IMR-90 (cell line): ENCODE measurements at regions not wholly inside any gene's neighbourhood (a gene's known extent, or its start where the extent isn't known, plus 50 kb on each side); places are given as distances from the start of the nearest gene placed in this dataset.

Experiments
- ATAC-seq: fragments of 200-7000 bp; cut with Tn5 transposase; 2 replicates; pipeline ENCODE4 v1.9.1; 2020; ENCODE audit warnings: low read depth, mild to moderate bottlenecking, moderate library complexity
- BruUV-seq: library from RNA; stranded (reverse); fragments of 400-500 nt; replicated peaks from 2 replicates; lab custom pipeline; 2021; lab: Mats Ljungman, UMichigan
- CTCF ChIA-PET: fragments of 300-600 bp; formaldehyde crosslinking; extraction: SDS; loops from one replicate; lab custom pipeline; 2021; ENCODE audit warnings: antibody characterized with exemption; lab: Yijun Ruan, JAX
- POLR2A ChIA-PET: fragments of 300-600 bp; sonication (Branson Sonifier 250); formaldehyde crosslinking; loops from one replicate; lab custom pipeline; 2022; ENCODE audit warnings: antibody characterized with exemption; ENCODE audit not compliant: unreplicated experiment; lab: Charles Lee
- DNase-seq: peaks from one replicate; pipeline ENCODE4 v3.0.0; 2013
- H2AFZ ChIP-seq: replicated peaks from 2 replicates; pipeline ENCODE3; 2013; ENCODE audit warnings: low read length, mild to moderate bottlenecking; ENCODE audit not compliant: poor library complexity
- H2AK5ac ChIP-seq: 2 replicates; pipeline ENCODE4 v1.6.1; 2013; ENCODE audit warnings: low read depth, low read length, inconsistent platforms
- H2AK9ac ChIP-seq: replicated peaks from 2 replicates; pipeline ENCODE3; 2013; ENCODE audit warnings: mild to moderate bottlenecking, low read depth, low read length, moderate library complexity; ENCODE audit not compliant: poor library complexity
- H2BK120ac ChIP-seq: 2 replicates; pipeline ENCODE4 v1.6.1; 2013; ENCODE audit warnings: low read depth, low read length, inconsistent platforms
- H2BK15ac ChIP-seq: 3 replicates; pipeline ENCODE4 v1.6.1; 2013; ENCODE audit warnings: low read depth, low read length, inconsistent platforms
- H2BK20ac ChIP-seq: 2 replicates; pipeline ENCODE4 v1.6.1; 2013; ENCODE audit warnings: low read depth, mild to moderate bottlenecking, inconsistent platforms, low read length, moderate library complexity
- H2BK5ac ChIP-seq: 2 replicates; pipeline ENCODE4 v1.6.1; 2013; ENCODE audit warnings: mild to moderate bottlenecking, low read depth, low read length, inconsistent platforms; ENCODE audit not compliant: poor library complexity, severe bottlenecking
- H3K14ac ChIP-seq: replicated peaks from 2 replicates; pipeline ENCODE4 v1.6.1; 2013; ENCODE audit warnings: low read depth, low read length, inconsistent platforms
- H3K18ac ChIP-seq: 2 replicates; pipeline ENCODE4 v1.6.1; 2013; ENCODE audit warnings: low read depth, low read length, control low read depth
- H3K23ac ChIP-seq: 2 replicates; pipeline ENCODE4 v1.6.1; 2013; ENCODE audit warnings: low read depth, low read length, inconsistent platforms
- H3K27ac ChIP-seq: 2 replicates; pipeline ENCODE4 v1.5.1; 2013; ENCODE audit warnings: mild to moderate bottlenecking, control low read depth, low read length; ENCODE audit not compliant: insufficient read depth
- H3K27me3 ChIP-seq: 2 replicates; pipeline ENCODE4 v1.6.1; 2013; ENCODE audit warnings: low read length; ENCODE audit not compliant: control insufficient read depth, insufficient read depth
- H3K36me3 ChIP-seq: 2 replicates; pipeline ENCODE4 v1.6.1; 2013; ENCODE audit warnings: low read length, mixed read lengths; ENCODE audit not compliant: control insufficient read depth, insufficient read depth
- H3K4ac ChIP-seq: 2 replicates; pipeline ENCODE4 v1.6.1; 2013; ENCODE audit warnings: low read depth, low read length, inconsistent platforms
- H3K4me1 ChIP-seq: 2 replicates; pipeline ENCODE4 v1.6.1; 2013; ENCODE audit warnings: low read length, mixed read lengths; ENCODE audit not compliant: control insufficient read depth, insufficient read depth
- H3K4me2 ChIP-seq: 2 replicates; pipeline ENCODE4 v1.6.1; 2013; ENCODE audit warnings: low read depth, mild to moderate bottlenecking, control low read depth, low read length, moderate library complexity
- H3K4me3 ChIP-seq: 2 replicates; pipeline ENCODE4 v1.5.1; 2013; ENCODE audit warnings: low read depth, mild to moderate bottlenecking, control low read depth, low read length, moderate library complexity; ENCODE audit not compliant: insufficient read depth
- H3K56ac ChIP-seq: 2 replicates; pipeline ENCODE4 v1.6.1; 2013; ENCODE audit warnings: low read length, inconsistent platforms; ENCODE audit not compliant: insufficient read depth; ENCODE audit errors: extremely low read depth
- H3K79me1 ChIP-seq, 2 experiments: 2 replicates each; pipeline ENCODE4 v1.6.1; 2013; ENCODE audit warnings: low read length in 2 of 2, inconsistent platforms in 1 of 2, low read depth in 1 of 2
- H3K9ac ChIP-seq: 2 replicates; pipeline ENCODE4 v1.6.1; 2013; ENCODE audit warnings: low read depth, low read length, control low read depth
- H3K9me1 ChIP-seq: 2 replicates; pipeline ENCODE4 v1.6.1; 2013; ENCODE audit warnings: low read length, inconsistent platforms; ENCODE audit not compliant: insufficient read depth
- H3K9me3 ChIP-seq: 2 replicates; pipeline ENCODE4 v1.6.1; 2013; ENCODE audit warnings: low read length; ENCODE audit not compliant: control insufficient read depth, insufficient read depth
- H4K20me1 ChIP-seq: 2 replicates; pipeline ENCODE4 v1.6.1; 2013; ENCODE audit warnings: low read length, inconsistent platforms; ENCODE audit not compliant: insufficient read depth
- H4K5ac ChIP-seq: 2 replicates; pipeline ENCODE4 v1.6.1; 2013; ENCODE audit warnings: mild to moderate bottlenecking, low read depth, low read length, control low read depth
- H4K8ac ChIP-seq, 2 experiments: 2 replicates each; pipeline ENCODE4 v1.6.1; 2013; ENCODE audit warnings: low read depth in 2 of 2, low read length in 2 of 2, control low read depth in 1 of 2, inconsistent platforms in 1 of 2
- H4K91ac ChIP-seq: 2 replicates; pipeline ENCODE4 v1.6.1; 2013; ENCODE audit warnings: low read depth, low read length, inconsistent platforms; ENCODE audit not compliant: insufficient read depth
- CEBPB ChIP-seq: IDR thresholded peaks from 2 replicates; pipeline ENCODE4 v1.6.1; 2012; ENCODE audit warnings: low read depth, low read length, improper control_type of control experiment
- RAD21 ChIP-seq: IDR thresholded peaks from 2 replicates; pipeline ENCODE4 v1.6.1; 2012; ENCODE audit warnings: low read length, improper control_type of control experiment
- WGBS, 2 experiments: methylation state at CpG; one replicate each; pipeline versions ENCODE4 v1.1.5 to v1.1.7; 2013; ENCODE audit warnings: missing lambda C conversion rate in 2 of 2; ENCODE audit not compliant: insufficient read length in 1 of 2; ENCODE audit errors: extremely low coverage in 2 of 2; 5-methylcytosine and 5-hydroxymethylcytosine counted together
- dilution Hi-C: fragments of 300-500 bp; cut with HindIII; formaldehyde crosslinking; loops from one replicate; pipeline ENCODE4 v1.14.3; 2018; ENCODE audit warnings: low sequenced_read_pairs; ENCODE audit not compliant: unreplicated experiment
- in situ Hi-C: fragments of 300-500 bp; cut with MboI; formaldehyde crosslinking; loops from 3 replicates; pipeline ENCODE4 v1.14.3; 2019; ENCODE audit warnings: low sequenced_read_pairs, inconsistent platforms, mixed read lengths
- intact Hi-C: fragments of 100-400 bp; cut with micrococcal nuclease; formaldehyde crosslinking; loops from 2 replicates; pipeline ENCODE4 v1.10.0; 2022

- Histone ChIP-seq H3K14ac (no peak overlapping the region), H3K27ac (no peak overlapping the region), H3K4me2 (no peak overlapping the region), H3K4me1 (no peaks in the 10 kb centered on the region), H3K9me3 (no peaks in the 10 kb centered on the region), H2AFZ (no peak overlapping the region), H4K91ac (no peak overlapping the region), H4K5ac (no peak overlapping the region), H3K36me3 (no peaks in the 10 kb centered on the region), H3K79me1 (no peaks in the 10 kb centered on the region), H3K9ac (no peak overlapping the region), H3K23ac (no peak overlapping the region), H3K4ac (no peak overlapping the region), H2AK9ac (no peak overlapping the region), H2AK5ac (no peak overlapping the region), H3K4me3 (no peak overlapping the region), H3K56ac (no peak overlapping the region), H3K18ac (no peak overlapping the region), H2BK120ac (no peak overlapping the region), H4K20me1 (no peaks in the 10 kb centered on the region), H2BK20ac (no peak overlapping the region), H4K8ac (no peak overlapping the region), H2BK5ac (no peak overlapping the region), H2BK15ac (no peak overlapping the region), H3K9me1 (no peaks in the 10 kb centered on the region), H3K27me3 (peaks cover 3% of the 10 kb centered on the region; the same call in 1 of the 2 replicates)
- WGBS, 2 experiments = 60% methylated on average over 1 of the region's 3 CpGs; no CpG with 5 or more reads in 1 of the 2 experiments
- in situ Hi-C loops (no loop called here), dilution Hi-C loops (no loop called here), intact Hi-C loops (no loop called here)
- BruUV-seq = no TSS peak
- peak; percentile 76 for TF ChIP-seq CEBPB
- no peak for TF ChIP-seq RAD21
- DNase-seq = no peak
- ChIA-PET CTCF (interaction anchor here (1.1 kb wide), 1 partner anchor 15 kb away, joined by 8 read pairs; no protein-coding TSS in a partner anchor), POLR2A (no interaction called here)
- no peak for ATAC-seq
These were observed 110.4 kb upstream of the MAGI3 start for GRCh38 chr1:113279776-113280391.
